ENCODE measurements at regions not wholly inside any gene's neighbourhood (a gene's known extent, or its start where the extent isn't known, plus 50 kb on each side); places are given as distances from the start of the nearest gene placed in this dataset.

DNA sequence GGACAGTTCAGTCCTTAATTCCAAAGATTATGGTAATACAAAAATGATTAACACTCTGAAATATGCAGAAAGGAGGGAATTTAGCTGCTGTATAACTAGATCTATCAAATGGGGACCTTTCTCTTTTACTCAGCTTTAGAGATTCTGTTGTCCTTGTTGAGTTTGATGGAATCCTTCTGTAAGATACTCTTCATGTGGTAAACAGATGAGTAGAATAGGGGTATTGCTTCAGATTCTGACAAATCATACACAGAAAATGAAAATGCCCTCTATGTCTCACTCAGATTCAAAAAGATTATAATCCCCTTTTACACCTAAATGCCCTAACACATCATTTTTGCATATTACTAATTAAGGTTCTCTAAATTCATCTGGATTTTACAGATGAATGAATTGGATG lies 50.7 kb downstream of the ARHGAP35 start:
- peaks cover 13% of the 10 kb centered on the region for H3K4me1 ChIP-seq (ENCODE audit: control insufficient read depth, insufficient read depth, low read length)
- H3K36me3 ChIP-seq (ENCODE audit: control insufficient read depth, insufficient read depth, low read length) = no peaks in the 10 kb centered on the region
- no peak for DNase-seq (ENCODE audit: low read depth in 4 of 6, low spot score in 6 of 6)
- H3K27ac ChIP-seq (ENCODE audit: low read depth, low read length) = no peak overlapping the region
- no peak overlapping the region for H3K4me3 ChIP-seq (ENCODE audit: low read depth, low read length)
- H3K27me3 ChIP-seq (ENCODE audit: control insufficient read depth, insufficient read depth, low read length) = no peaks in the 10 kb centered on the region
- no peaks in the 10 kb centered on the region for H3K9me3 ChIP-seq (ENCODE audit: control insufficient read depth, insufficient read depth, low read length)

DNA sequence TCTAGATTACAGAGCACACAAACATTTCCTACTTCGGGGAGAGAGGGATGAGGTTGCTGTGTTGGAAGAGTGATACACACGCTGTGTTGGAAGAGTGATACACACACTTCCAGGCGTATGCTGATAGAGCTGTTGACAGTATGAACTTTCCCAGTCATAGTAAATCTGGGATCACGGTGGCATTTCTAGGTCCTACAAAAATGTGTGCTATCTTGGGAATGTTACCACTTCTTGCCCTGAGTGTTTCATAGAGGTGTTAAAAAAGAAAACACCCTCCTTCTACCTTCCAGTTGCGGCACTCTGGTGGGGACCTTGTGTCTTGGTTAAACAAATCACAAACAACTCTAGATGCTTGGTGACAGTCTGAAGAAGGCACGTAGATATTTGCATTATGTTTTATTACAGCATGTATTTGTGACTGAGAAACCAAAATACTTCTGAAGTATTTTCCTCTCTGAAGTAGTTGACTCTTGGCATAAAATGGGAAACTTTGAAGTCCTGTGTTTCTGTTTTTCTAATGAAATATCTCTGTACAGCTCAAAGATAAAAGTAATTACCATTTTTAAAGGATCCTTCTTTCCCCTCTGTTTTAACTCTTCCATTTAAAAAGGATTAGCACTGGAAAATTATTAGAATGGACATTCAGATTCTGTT lies 52.5 kb downstream of the ARHGAP35 start:
- Histone ChIP-seq H3K4me3 (ENCODE audit: low read depth, low read length) (no peak overlapping the region), H3K27me3 (ENCODE audit: control insufficient read depth, insufficient read depth, low read length) (no peaks in the 10 kb centered on the region), H3K36me3 (ENCODE audit: control insufficient read depth, insufficient read depth, low read length) (peaks cover under 1% of the 10 kb centered on the region), H3K27ac (ENCODE audit: low read depth, low read length) (peak overlapping the region; percentile 29), H3K4me1 (ENCODE audit: control insufficient read depth, insufficient read depth, low read length) (peaks cover 5% of the 10 kb centered on the region), H3K9me3 (ENCODE audit: control insufficient read depth, insufficient read depth, low read length) (no peaks in the 10 kb centered on the region)
- WGBS (ENCODE audit: insufficient coverage) = no CpG with 5 or more reads among the region's 6 CpGs
- no peak for DNase-seq (ENCODE audit: low read depth in 4 of 6, low spot score in 6 of 6)

GRCh38 chr19:46913852-46914430 lies 53.1 kb downstream of the ARHGAP35 start:
- WGBS (ENCODE audit: insufficient coverage) = 61% methylated on average over 2 of the region's 4 CpGs
- Histone ChIP-seq H3K4me3 (ENCODE audit: low read depth, low read length) (no peak overlapping the region), H3K36me3 (ENCODE audit: control insufficient read depth, insufficient read depth, low read length) (peaks cover 7% of the 10 kb centered on the region), H3K4me1 (ENCODE audit: control insufficient read depth, insufficient read depth, low read length) (peaks cover 4% of the 10 kb centered on the region), H3K9me3 (ENCODE audit: control insufficient read depth, insufficient read depth, low read length) (no peaks in the 10 kb centered on the region), H3K27ac (ENCODE audit: low read depth, low read length) (no peak overlapping the region), H3K27me3 (ENCODE audit: control insufficient read depth, insufficient read depth, low read length) (no peaks in the 10 kb centered on the region)
- no peak for DNase-seq (ENCODE audit: low read depth in 4 of 6, low spot score in 6 of 6)

DNA sequence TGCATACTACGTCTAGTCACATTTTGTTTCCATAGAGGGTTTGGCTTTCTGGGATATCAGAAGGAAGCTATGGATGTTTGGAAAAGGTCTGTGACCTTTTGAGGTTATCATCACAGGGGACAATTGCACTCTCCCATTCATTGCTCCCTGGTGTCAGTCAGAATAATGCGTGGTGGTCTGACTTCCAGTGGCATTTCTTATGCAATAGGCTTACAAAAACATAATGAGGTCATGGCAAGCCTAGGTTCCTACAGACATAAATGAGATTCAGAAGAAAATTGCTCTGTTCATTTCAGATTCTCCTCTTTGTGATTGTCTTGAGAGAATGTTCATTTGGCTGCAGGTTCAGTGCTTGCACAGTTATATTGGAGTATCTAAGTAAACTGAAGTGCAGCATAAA lies 54.6 kb downstream of the ARHGAP35 start:
- H3K27ac ChIP-seq (ENCODE audit: low read depth, low read length) = no peak overlapping the region
- peaks cover 9% of the 10 kb centered on the region for H3K36me3 ChIP-seq (ENCODE audit: control insufficient read depth, insufficient read depth, low read length)
- no peak overlapping the region for H3K4me3 ChIP-seq (ENCODE audit: low read depth, low read length)
- WGBS (ENCODE audit: insufficient coverage) = no CpG with 5 or more reads among the region's 2 CpGs
- no peaks in the 10 kb centered on the region for H3K27me3 ChIP-seq (ENCODE audit: control insufficient read depth, insufficient read depth, low read length)
- DNase-seq (ENCODE audit: low read depth in 4 of 6, low spot score in 6 of 6) = no peak
- peaks cover 2% of the 10 kb centered on the region for H3K4me1 ChIP-seq (ENCODE audit: control insufficient read depth, insufficient read depth, low read length)
- H3K9me3 ChIP-seq (ENCODE audit: control insufficient read depth, insufficient read depth, low read length) = no peaks in the 10 kb centered on the region

DNA sequence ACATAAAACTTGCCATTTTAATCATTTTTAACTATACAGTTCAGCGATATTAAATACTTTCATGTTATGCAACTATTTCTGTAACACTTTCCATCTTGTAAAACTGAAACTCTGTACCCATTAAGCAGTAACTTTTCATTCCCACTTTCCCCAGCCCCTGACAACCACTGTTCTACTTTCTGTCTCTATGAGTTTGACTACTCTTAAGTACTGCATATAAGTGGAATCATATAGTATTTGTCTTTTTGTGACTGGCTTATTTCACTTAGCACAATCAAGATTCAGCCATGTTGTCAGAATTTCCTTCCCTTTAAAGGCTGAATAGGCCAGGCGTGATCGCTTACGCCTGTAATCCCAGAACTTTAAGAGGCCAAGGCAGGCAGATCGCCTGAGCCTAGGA lies 56.2 kb downstream of the ARHGAP35 start:
- Histone ChIP-seq H3K4me3 (ENCODE audit: low read depth, low read length) (no peak overlapping the region), H3K27me3 (ENCODE audit: control insufficient read depth, insufficient read depth, low read length) (no peaks in the 10 kb centered on the region), H3K27ac (ENCODE audit: low read depth, low read length) (no peak overlapping the region), H3K9me3 (ENCODE audit: control insufficient read depth, insufficient read depth, low read length) (no peaks in the 10 kb centered on the region), H3K4me1 (ENCODE audit: control insufficient read depth, insufficient read depth, low read length) (peaks cover 6% of the 10 kb centered on the region), H3K36me3 (ENCODE audit: control insufficient read depth, insufficient read depth, low read length) (peaks cover 12% of the 10 kb centered on the region)
- WGBS (ENCODE audit: insufficient coverage) = 100% methylated on average over 1 of the region's 5 CpGs
- DNase-seq (ENCODE audit: low read depth in 4 of 6, low spot score in 6 of 6) = no peak

- Histone ChIP-seq H3K9me3 (ENCODE audit: control insufficient read depth, insufficient read depth, low read length) (no peaks in the 10 kb centered on the region), H3K27me3 (ENCODE audit: control insufficient read depth, insufficient read depth, low read length) (no peaks in the 10 kb centered on the region), H3K27ac (ENCODE audit: low read depth, low read length) (no peak overlapping the region), H3K4me3 (ENCODE audit: low read depth, low read length) (no peak overlapping the region), H3K36me3 (ENCODE audit: control insufficient read depth, insufficient read depth, low read length) (peaks cover 16% of the 10 kb centered on the region), H3K4me1 (ENCODE audit: control insufficient read depth, insufficient read depth, low read length) (peaks cover 20% of the 10 kb centered on the region)
- DNase-seq (ENCODE audit: low read depth in 4 of 6, low spot score in 6 of 6) = no peak
- WGBS (ENCODE audit: insufficient coverage) = 93% methylated on average over 8 of the region's 8 CpGs
Observed at GRCh38 chr19:46919324-46919723, 58.5 kb downstream of the ARHGAP35 start.

DNA sequence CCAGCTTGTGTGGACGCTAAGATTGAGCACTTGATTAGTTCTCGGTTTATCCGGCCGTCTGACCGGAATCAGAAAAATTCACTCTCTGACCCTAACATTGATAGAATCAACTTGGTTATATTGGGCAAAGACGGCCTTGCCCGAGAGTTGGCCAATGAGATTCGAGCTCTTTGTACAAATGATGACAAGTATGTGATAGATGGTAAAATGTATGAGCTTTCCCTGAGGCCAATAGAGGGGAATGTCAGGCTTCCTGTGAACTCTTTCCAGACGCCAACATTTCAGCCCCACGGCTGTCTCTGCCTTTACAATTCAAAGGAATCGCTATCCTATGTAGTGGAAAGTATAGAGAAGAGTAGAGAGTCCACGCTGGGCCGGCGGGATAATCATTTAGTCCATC lies 59.6 kb downstream of the ARHGAP35 start:
- Histone ChIP-seq H3K27me3 (ENCODE audit: control insufficient read depth, insufficient read depth, low read length) (no peaks in the 10 kb centered on the region), H3K4me3 (ENCODE audit: low read depth, low read length) (no peak overlapping the region), H3K36me3 (ENCODE audit: control insufficient read depth, insufficient read depth, low read length) (peaks cover 16% of the 10 kb centered on the region), H3K27ac (ENCODE audit: low read depth, low read length) (no peak overlapping the region), H3K9me3 (ENCODE audit: control insufficient read depth, insufficient read depth, low read length) (no peaks in the 10 kb centered on the region), H3K4me1 (ENCODE audit: control insufficient read depth, insufficient read depth, low read length) (peaks cover 30% of the 10 kb centered on the region)
- WGBS (ENCODE audit: insufficient coverage) = 38% methylated on average over 8 of the region's 14 CpGs
- DNase-seq (ENCODE audit: low read depth in 4 of 6, low spot score in 6 of 6) = no peak

DNA sequence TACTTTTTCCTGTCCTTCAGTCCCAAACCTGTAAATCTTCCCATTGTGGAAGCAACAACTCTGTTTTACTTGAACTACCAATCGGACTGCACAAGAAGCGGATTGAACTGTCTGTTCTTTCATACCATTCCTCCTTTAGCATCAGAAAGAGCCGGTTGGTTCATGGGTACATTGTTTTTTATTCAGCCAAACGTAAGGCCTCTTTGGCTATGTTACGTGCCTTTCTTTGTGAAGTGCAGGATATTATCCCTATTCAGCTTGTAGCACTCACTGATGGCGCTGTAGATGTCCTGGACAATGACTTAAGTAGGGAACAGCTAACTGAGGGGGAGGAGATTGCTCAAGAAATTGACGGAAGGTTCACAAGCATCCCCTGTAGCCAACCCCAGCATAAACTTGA lies 60.3 kb downstream of the ARHGAP35 start:
- peaks cover 16% of the 10 kb centered on the region for H3K36me3 ChIP-seq (ENCODE audit: control insufficient read depth, insufficient read depth, low read length)
- 92% methylated on average over 2 of the region's 7 CpGs for WGBS (ENCODE audit: insufficient coverage)
- no peaks in the 10 kb centered on the region for H3K9me3 ChIP-seq (ENCODE audit: control insufficient read depth, insufficient read depth, low read length)
- peaks cover 33% of the 10 kb centered on the region for H3K4me1 ChIP-seq (ENCODE audit: control insufficient read depth, insufficient read depth, low read length)
- no peak for DNase-seq (ENCODE audit: low read depth in 4 of 6, low spot score in 6 of 6)
- H3K27me3 ChIP-seq (ENCODE audit: control insufficient read depth, insufficient read depth, low read length) = no peaks in the 10 kb centered on the region
- no peak overlapping the region for H3K27ac ChIP-seq (ENCODE audit: low read depth, low read length)
- no peak overlapping the region for H3K4me3 ChIP-seq (ENCODE audit: low read depth, low read length)

- Histone ChIP-seq H3K4me3 (ENCODE audit: low read depth, low read length) (no peak overlapping the region), H3K27me3 (ENCODE audit: control insufficient read depth, insufficient read depth, low read length) (no peaks in the 10 kb centered on the region), H3K27ac (ENCODE audit: low read depth, low read length) (no peak overlapping the region), H3K36me3 (ENCODE audit: control insufficient read depth, insufficient read depth, low read length) (peaks cover 16% of the 10 kb centered on the region), H3K4me1 (ENCODE audit: control insufficient read depth, insufficient read depth, low read length) (peaks cover 37% of the 10 kb centered on the region), H3K9me3 (ENCODE audit: control insufficient read depth, insufficient read depth, low read length) (no peaks in the 10 kb centered on the region)
- DNase-seq (ENCODE audit: low read depth in 4 of 6, low spot score in 6 of 6) = no peak
- no CpG with 5 or more reads among the region's 3 CpGs for WGBS (ENCODE audit: insufficient coverage)
Observed at GRCh38 chr19:46922465-46922864, 61.7 kb downstream of the ARHGAP35 start.

DNA sequence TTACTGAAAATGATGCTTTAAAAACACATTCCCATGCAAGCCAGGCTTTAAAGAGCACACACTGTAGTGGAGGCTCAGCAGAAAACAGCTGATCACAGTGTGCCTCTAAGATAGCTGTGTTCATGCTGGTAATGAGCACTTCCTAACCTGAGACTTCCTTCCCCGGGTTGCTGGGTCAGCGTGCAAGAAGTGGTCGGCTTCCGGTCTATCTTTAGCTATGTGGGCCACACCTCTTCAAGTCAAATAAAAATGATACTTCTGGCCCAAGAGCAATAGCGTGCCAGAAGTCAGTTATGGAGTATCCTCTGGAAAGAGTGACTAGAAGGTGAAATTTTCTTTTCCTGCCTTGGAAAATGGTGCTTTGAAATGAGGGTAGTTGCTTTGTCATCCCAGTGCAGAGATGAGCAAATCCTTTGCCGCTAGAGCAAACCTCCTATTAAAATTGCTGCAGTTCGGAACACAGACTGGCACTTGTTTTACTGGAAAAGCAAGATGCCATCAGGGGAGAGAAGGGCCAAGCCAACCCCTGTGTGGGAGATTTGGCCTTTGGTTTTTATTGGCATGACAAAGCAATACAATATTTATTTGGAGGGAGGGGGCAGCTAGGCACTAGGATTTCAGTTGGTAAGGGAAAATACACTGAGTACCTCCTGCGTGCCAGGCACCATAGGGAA lies 64.2 kb downstream of the ARHGAP35 start:
- peaks cover 53% of the 10 kb centered on the region for H3K4me1 ChIP-seq (ENCODE audit: control insufficient read depth, insufficient read depth, low read length)
- no peak overlapping the region for H3K4me3 ChIP-seq (ENCODE audit: low read depth, low read length)
- H3K27ac ChIP-seq (ENCODE audit: low read depth, low read length) = peak overlapping the region; percentile 64

More for the DNA sequence above, 64.2 kb downstream of the ARHGAP35 start:
- peak in 1 of 6 donors; percentile 26 for DNase-seq (ENCODE audit: low read depth in 4 of 6, low spot score in 6 of 6)
- 33% methylated on average over 7 of the region's 8 CpGs for WGBS (ENCODE audit: insufficient coverage)
- Histone ChIP-seq H3K9me3 (ENCODE audit: control insufficient read depth, insufficient read depth, low read length) (no peaks in the 10 kb centered on the region), H3K27me3 (ENCODE audit: control insufficient read depth, insufficient read depth, low read length) (no peaks in the 10 kb centered on the region), H3K36me3 (ENCODE audit: control insufficient read depth, insufficient read depth, low read length) (peaks cover 7% of the 10 kb centered on the region)
